Pancreas (tissue), 10 donors: ENCODE measurements at regions not wholly inside any gene's neighbourhood (a gene's known extent, or its start where the extent isn't known, plus 50 kb on each side); places are given as distances from the start of the nearest gene placed in this dataset.

ENCODE experiments used
- ATAC-seq, 4 donors: fragments of 200-7000 bp; cut with Tn5 transposase; one replicate each; pipeline versions ENCODE4 v1.8.0 to v1.9.1; 2020; ENCODE audit warnings: mild to moderate bottlenecking in 4 of 4, moderate library complexity in 4 of 4
- DNase-seq, 6 donors: peaks; one replicate each; pipeline ENCODE4 v3.0.0-alpha.2; 2020
- FAIRE-seq: peaks from 2 replicates; lab custom pipeline; 2012; peaks lifted over from hg19 to GRCh38; lab: Jason Lieb, UNC
- H3K27ac ChIP-seq, 4 donors: fragments of 200-600 bp; sonication (generic); 1 replicate in 3 of 4; 2 replicates in 1 of 4; pipeline versions ENCODE4 v1.5.0 to v1.8.0; 2020
- H3K27me3 ChIP-seq, 4 donors: fragments of 200-600 bp; one replicate each; pipeline ENCODE4 v1.8.0; 2021
- H3K36me3 ChIP-seq, 3 donors: fragments of 200-600 bp; sonication (generic) in 1 of 3; one replicate each; pipeline versions ENCODE4 v1.5.0 to v1.8.0; 2020 to 2021
- H3K4me1 ChIP-seq, 3 donors: fragments of 200-600 bp; one replicate each; pipeline ENCODE4 v1.8.0; 2021
- H3K4me3 ChIP-seq, 4 donors: fragments of 200-600 bp; sonication (generic) in 2 of 4; one replicate each; pipeline versions ENCODE4 v1.5.0 to v1.8.0; 2020 to 2021
- H3K9me3 ChIP-seq, 4 donors: fragments of 200-600 bp; one replicate each; pipeline ENCODE4 v1.8.0; 2021
- CTCF ChIP-seq, 4 donors: fragments of 200-600 bp; sonication (generic) in 3 of 4; IDR thresholded peaks; one replicate each; pipeline versions ENCODE4 v1.5.0 to v1.8.0; 2021; ENCODE audit warnings: antibody characterized with exemption in 4 of 4
- WGBS, 2 donors: extraction: QIAGEN DNeasy Blood & Tissue Kit; methylation state at CpG; one replicate each; pipeline ENCODE4 v1.1.7; 2013; 5-methylcytosine and 5-hydroxymethylcytosine counted together
- intact Hi-C, 3 donors: fragments of 100-400 bp; cut with DNase I; formaldehyde crosslinking; loops; one replicate each; pipeline versions ENCODE4 v1.11.1 to v1.14.2; 2022
- donor health status: healthy with polysubstance abuse.
- donor health status: DM: no; HTN: no; CAD: no; lungs with moderate emphysema.
- donor health status: DM: no; HTN: no; CAD: no.
- donor health status: control.
- donor health status: control.
- donor health status: Bipolar disorder and iron deficiency.
- donor health status: DM: yes; HTN: yes; CAD: no.
- donor health status: DM: no; HTN: no; CAD: no.
- donor health status: DM: no; HTN: no; CAD: no.
- donor health status: DM: yes; HTN: yes; CAD: no.

DNA sequence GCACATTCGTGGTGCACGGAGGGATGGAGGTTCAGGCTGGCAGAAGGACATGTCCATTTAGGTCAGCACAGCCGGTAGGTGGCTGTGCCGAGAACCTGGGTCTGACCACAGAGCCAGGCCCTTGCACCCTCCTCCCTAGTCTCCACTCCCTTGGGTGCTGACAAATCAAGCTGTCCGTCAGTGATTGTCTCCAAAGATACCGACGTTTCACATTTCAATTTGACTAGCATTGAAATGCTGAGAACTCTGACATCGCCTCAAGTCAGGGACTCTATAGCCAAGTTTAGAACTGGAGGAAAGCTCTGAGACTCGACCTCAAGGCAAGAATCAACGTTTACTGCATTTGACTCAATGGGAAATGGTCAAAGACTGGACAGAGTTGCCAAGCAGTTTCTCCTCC is 1321.1 kb downstream of the TBC1D22A start:
- no peak for TF ChIP-seq CTCF (IDR thresholded peaks at IDR 0.05)
- WGBS, 2 donors: 54 to 61% methylated on average over 10 of the region's 10 CpGs
- no peak for DNase-seq
- ATAC-seq: no peak
- no peaks in the 10 kb centered on the region for H3K4me1 ChIP-seq
- H3K27me3 ChIP-seq: no peaks in the 10 kb centered on the region
- FAIRE-seq: no peak
- H3K4me3 ChIP-seq: no peak overlapping the region
- H3K36me3 ChIP-seq: no peaks in the 10 kb centered on the region
- H3K27ac ChIP-seq: no peak overlapping the region
- intact Hi-C loops: no loop called here
- no peaks in the 10 kb centered on the region for H3K9me3 ChIP-seq

DNA sequence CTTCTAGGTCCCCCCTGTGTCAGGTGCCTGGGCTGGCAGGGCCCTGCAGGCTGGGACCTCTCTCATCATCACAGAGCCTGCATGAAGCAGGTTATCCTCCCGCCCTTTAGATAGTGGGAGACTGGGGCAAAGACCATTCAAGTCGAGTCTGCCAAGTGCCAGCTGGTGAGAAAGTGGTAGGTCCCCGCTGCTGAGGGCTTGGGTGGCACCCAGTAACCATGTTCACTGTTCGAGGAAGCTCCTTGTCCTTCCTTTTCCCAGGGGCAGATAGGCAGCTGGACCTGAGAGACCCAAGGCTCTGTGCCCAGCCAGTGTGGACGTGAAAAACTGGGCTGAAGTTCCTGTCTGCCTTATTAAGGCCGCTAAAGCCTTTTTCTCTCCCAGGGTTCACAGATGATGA is 1319.8 kb downstream of the TBC1D22A start:
- FAIRE-seq (no peak), DNase-seq (no peak), ATAC-seq (no peak)
- Histone ChIP-seq H3K4me3 (no peak overlapping the region), H3K4me1 (no peaks in the 10 kb centered on the region), H3K36me3 (no peaks in the 10 kb centered on the region), H3K27ac (no peak overlapping the region), H3K27me3 (no peaks in the 10 kb centered on the region), H3K9me3 (no peaks in the 10 kb centered on the region)
- intact Hi-C loops: no loop called here
- TF ChIP-seq CTCF (IDR thresholded peaks at IDR 0.05): no peak
- WGBS, 2 donors: 37 to 47% methylated on average over 6 of the region's 6 CpGs

DNA sequence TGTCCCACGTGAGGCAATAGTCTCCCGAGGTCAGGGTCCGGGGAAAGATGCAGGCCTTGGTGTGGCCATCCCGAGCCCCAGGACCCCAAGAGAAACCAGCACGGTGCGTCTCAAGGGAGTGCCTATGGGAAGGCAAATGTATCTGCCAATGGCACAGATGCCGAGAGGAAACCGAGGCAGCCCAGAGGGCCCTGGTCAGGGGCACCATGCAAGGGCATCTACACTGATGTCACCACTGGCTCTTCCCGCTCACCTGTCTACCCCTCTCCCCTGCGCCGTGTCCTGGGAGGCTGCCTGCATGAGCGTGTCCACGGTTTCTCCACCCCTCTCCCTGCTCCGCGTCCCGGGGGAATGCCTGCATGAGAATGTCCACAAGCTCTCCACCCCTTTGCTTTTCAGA is 1318.8 kb downstream of the TBC1D22A start:
- H3K36me3 ChIP-seq: no peaks in the 10 kb centered on the region
- intact Hi-C loops: no loop called here
- no peaks in the 10 kb centered on the region for H3K9me3 ChIP-seq
- FAIRE-seq: no peak
- H3K4me3 ChIP-seq: no peak overlapping the region
- no peak for ATAC-seq
- DNase-seq: no peak
- no peaks in the 10 kb centered on the region for H3K4me1 ChIP-seq
- no peaks in the 10 kb centered on the region for H3K27me3 ChIP-seq
- H3K27ac ChIP-seq: no peak overlapping the region
- no peak for TF ChIP-seq CTCF (IDR thresholded peaks at IDR 0.05)
- 55 to 58% methylated on average over 15 to 16 of the region's 16 CpGs for WGBS, 2 donors

DNA sequence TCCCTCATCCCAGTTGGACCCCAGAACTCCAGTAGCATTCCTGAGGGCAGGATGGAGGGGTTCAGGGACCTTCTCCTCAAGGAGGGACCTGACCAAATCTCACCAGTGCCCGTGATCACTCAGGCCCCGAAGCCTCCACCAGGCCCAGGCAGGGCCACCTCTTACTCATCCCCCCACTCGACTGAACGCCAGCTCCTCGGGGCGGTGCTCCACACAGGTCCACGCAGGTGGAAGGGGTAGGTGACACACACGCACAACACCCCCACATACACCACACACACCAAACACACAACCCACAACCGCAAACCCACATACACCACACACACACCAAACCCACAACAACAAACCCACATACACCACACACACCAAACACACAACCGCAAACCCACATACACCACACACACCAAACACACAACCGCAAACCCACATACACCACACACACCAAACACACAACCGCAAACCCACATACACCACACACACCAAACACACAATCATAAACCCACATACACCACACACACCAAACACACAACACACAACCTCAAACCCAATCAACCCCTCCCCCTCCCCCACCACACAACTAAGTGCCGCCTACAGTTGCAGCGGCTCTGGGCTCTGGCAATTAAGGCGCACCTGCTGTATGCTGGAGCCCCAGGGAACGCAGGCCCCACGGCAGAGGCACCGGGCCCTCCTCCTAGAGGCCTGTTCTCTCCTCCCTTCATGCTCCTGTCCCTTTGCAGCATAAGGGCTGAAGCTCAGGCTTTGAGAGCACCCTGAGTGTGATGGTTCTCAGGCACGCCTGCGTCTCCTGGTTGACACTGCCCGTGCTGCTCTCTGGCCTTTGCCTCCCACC is 1318.1 kb downstream of the TBC1D22A start:
- no peak for FAIRE-seq
- no peak for TF ChIP-seq CTCF (IDR thresholded peaks at IDR 0.05)
- Histone ChIP-seq H3K27me3 (no peaks in the 10 kb centered on the region), H3K9me3 (no peaks in the 10 kb centered on the region), H3K4me3 (no peak overlapping the region), H3K27ac (no peak overlapping the region), H3K4me1 (no peaks in the 10 kb centered on the region), H3K36me3 (no peaks in the 10 kb centered on the region)
- intact Hi-C loops: no loop called here
- WGBS, 2 donors: 69 to 79% methylated on average over 21 of the region's 21 CpGs
- ATAC-seq: no peak
- no peak for DNase-seq
